HG02610 (cell line): ENCODE measurements at regions not wholly inside any gene's neighbourhood (a gene's known extent, or its start where the extent isn't known, plus 50 kb on each side); places are given as distances from the start of the nearest gene placed in this dataset.

Experiments used
- ATAC-seq: cut with Tn5 transposase; IDR thresholded peaks from one replicate; pipeline ENCODE4 v1.9.1; 2021; ENCODE audit warnings: mild to moderate bottlenecking, moderate library complexity; ENCODE audit not compliant: unreplicated experiment

DNA sequence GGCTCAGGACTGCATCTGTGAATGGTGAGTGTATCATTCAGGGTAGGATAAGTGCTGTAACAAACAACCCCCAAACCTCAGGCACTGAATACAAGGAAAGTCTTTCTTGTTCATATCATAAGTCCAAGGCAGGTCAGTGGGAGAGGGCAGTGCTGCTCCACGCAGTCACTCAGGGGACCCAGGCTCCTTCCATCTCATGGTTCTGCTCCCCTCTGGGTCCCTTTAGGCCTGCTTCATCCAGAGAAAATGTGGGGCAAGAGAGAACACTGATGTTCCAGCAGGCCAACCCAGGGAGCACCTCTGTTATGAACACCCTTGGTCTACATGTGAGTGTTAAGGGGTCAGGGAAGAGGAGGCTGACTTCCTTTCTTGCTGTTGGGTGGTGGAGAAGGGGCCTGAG, 187.8 kb downstream of the CHST1 start:
- no peak for ATAC-seq

DNA sequence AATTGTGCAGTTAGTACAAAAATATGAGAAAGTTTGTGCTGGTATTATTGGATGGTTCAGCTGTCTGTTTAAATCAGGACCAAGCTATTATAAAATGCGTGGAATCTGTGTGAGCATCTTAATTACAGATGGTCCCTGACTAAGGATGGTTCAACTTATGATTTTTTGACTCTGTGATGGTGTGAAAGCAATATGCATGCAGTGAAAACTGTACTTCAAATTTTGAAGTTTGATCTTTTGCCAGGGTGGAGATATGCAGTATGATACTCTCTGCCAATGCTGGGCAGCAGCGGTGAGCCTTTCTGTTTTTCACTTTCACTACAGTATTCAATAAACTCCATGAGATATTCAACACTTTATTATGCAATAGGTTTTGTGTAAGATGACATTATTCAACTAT, 189.3 kb downstream of the CHST1 start:
- no peak for ATAC-seq

DNA sequence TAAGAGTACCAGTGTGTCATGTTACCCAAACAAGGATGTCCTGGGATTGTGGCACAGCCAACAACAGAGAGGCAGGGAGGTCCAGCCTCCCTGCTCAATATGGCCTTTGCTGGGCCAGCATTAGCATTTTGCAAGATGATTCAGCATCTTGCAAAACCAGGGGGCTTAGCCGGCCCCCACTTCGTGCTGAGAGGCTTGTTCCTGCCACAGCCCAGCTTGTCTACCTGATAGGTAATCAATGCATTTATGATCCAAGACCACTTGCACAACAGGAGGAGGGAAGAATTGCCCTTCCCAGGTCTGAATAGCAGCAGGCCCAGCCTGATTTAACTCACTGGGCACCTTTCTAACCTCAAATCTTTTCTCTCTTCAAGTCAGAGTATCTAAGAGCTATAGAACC, 189.0 kb upstream of the SYT13 start:
- ATAC-seq = no peak

DNA sequence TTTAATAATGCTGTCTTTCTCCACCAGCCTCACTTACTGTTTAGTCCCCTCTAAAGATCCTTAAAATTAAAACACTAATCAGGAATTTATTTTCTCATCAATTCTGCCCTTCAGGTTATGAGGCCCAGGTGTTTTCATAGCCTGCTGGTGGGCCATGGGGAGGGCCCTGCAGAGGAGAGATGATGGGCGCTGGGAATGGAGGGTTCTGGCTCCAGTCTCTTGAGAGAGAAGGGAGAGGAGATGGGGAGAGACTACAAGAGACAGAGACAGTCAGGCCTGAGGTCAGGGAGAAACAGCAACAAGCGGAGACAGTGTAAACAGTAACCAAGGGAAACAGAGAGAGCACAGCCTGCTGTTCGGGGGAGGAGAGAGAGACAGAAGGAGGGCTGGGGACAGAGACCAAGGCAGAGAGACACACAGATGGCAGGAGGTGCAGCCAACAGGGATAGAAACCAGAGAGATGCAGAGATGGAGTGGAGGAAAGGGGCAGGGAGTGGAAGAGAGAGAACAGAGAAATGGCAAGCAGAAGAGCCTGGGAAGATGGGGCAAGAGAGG, 187.3 kb upstream of the SYT13 start:
- no peak for ATAC-seq

DNA sequence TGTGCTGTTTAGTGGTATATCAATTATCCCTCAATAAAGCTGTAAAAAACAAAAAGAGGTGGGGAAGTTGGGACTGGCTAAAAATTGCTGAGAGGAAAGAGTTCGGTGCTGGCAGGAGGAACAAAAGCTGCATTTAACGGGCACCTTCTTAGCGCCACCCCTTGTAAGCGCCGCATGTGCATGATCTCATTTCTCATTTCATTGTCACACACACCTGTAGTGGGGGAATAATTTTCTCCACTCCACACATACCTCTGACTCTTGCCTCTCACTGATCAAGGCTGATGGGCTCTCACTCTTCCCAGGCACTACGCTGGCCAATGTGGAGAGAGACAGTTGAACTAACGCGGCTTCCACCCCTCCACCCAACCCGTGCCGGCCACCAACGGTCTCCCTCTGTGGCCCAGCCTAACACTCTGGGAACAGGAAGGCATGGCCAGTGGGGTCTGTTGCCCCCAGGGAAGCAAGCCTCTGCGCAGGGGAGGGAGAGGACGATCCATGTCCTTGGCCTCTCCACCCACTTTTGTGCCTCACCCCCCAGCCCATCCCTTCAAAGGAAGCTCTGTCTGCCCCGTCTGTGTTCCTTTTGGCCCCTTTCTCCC, 186.7 kb upstream of the SYT13 start:
- ATAC-seq = no peak

GRCh38 chr11:45471266-45471665, 185.1 kb upstream of the SYT13 start:
- ATAC-seq = no peak

- ATAC-seq = no peak
Measured at GRCh38 chr11:45470794-45471167, 184.6 kb upstream of the SYT13 start.

DNA sequence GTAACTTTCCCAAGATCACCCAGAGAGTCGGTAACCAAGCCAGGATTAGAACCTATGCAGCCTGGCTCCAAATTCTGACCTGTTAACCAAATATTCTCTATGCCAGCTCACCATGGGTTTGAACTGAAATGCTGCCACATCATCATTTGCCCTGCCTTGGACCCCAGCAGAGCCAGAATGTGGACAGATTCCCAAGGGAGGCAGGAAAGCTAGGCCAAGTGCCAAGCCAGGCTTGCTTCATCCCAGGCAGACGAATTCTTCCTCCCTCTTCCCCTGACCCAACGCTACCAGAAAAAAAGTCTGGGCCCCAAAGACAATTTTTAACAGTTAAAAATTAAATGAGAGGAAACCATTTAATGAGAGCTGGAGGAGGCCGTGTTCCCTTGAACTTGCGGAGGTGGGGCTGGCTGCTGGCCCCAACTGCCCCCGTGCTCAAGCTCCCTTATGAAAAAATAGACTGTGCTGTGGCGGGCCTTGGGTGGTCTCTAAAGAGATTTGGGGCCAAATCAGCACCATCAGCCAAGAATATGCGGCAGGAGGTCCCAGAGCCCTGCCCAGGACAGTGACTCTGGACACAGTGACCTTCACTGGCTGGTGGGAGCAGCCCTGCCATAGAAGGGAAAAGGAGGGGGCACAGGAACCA, 184.1 kb upstream of the SYT13 start:
- no peak for ATAC-seq

DNA sequence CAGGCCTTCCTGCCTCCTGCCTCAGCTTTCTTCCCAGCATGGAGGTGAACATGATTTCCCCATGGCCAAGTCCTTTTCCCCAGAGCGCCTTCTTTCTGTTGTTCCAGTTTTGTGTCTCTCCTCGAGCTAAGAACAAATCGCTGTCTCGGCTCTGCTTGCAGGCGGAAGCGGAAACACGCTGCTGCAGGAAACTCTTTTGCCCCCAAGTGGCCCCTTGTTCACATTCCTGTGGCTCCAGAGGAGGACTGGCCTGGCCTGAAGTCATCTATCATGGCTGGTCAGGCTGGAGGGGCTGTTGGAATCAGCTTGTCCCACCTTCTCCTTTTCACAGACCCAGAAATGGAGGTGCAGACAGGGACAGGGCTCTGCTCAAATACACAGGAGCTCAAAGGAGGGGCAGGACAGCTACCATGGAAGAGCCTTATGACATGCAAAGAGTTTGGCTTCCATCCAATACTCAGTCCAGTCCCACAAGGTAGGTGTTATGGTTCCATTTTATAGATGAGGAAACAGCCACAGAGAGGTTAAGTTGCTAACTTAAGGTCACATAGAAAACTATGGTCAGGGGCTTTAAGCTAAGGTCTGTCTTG, 182.2 kb upstream of the SYT13 start:
- ATAC-seq = no peak

GRCh38 chr11:45463541-45463940, 177.4 kb upstream of the SYT13 start:
- ATAC-seq = no peak

- no peak for ATAC-seq
Measured at GRCh38 chr11:45461514-45461913, 175.4 kb upstream of the SYT13 start.

DNA sequence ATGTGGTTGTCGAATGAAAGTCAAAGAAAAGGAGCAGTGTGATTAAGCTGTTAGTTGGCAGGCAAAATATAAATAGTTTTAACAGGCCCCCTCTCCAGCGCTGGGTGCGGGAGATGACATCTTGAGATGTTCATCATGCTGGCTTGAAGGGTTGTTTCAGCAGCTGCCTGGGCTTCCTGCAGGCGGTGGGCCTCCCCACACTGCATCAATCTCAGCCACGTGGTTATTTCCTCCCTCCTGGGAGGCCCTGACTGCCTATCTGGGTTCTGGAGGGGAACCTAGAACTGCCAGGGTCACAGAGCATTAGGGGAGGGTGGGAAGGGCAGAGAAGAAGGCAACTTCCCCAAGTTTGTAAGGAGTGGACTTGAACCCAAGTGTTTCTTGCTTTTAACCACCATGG, 173.3 kb upstream of the SYT13 start:
- ATAC-seq = no peak

DNA sequence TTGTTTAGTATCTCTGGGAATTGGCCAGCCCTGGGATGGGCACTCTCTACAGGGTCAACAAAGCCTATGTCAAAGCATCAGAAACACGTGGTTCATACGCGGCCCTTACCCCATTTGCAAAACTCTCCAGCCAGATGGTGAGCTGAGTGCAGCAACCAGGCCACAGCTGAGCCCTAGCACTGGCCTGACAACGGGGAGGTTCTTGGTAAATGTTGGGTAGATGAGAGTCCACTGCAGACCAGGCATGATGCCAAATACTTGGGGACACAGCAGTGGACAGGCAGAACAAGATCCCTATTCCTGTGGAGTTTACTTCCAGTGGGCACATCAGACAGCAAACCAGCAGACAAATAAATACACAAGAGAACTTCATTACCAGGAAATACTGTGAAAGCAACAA, 172.1 kb upstream of the SYT13 start:
- ATAC-seq = no peak

DNA sequence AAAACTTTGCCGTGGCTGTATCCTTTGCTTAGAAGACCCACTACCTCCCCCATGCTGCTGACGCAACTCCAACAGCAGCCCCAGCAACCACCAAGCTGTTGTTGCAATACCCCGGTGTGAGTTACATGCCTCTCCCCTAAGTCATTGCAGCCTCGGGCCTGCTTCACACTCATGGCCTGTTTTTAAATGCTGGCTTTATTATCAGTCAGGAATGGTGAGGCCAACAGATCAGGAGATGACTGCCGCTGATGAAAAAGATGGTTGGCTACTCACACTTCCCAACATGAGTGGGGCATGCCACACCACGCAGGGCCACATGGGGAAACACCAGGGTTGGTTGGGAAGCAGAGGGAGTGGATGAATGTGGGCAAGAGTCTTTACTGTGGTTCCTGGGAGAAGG, 171.5 kb upstream of the SYT13 start:
- no peak for ATAC-seq

- no peak for ATAC-seq
Measured at GRCh38 chr11:45456686-45457085, 170.5 kb upstream of the SYT13 start.

GRCh38 chr11:45455536-45455935, 169.4 kb upstream of the SYT13 start:
- no peak for ATAC-seq

- ATAC-seq = no peak
Measured at GRCh38 chr11:45454917-45455401, 168.8 kb upstream of the SYT13 start.

DNA sequence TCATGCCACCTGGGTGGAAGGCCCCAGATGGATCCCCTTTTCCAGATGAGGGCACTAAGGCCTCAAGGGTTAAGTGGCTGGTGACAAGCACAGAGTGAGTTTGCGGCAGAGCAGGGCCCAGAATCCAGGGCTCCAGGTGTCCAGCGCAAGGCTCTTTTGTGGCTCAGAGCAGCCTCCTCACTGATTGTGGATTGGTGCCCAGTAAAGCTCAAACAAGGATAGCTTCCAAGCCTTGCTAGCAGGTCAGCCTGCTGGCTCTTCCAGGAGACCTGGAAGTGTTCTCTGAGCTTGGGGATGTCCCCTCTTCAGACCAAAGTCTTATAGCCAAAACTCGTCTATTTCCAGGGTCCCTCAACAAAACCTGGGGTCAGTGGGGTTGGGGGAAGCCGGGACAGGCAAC, 167.6 kb upstream of the SYT13 start:
- ATAC-seq = no peak

GRCh38 chr11:45451766-45452440, 165.8 kb upstream of the SYT13 start:
- ATAC-seq = no peak

GRCh38 chr11:45450189-45450588, 164.0 kb upstream of the SYT13 start:
- ATAC-seq = no peak

- ATAC-seq = no peak
Measured at GRCh38 chr11:45449036-45449601, 163.0 kb upstream of the SYT13 start.
